GM12878 (cell line): ENCODE measurements at regions not wholly inside any gene's neighbourhood (a gene's known extent, or its start where the extent isn't known, plus 50 kb on each side); places are given as distances from the start of the nearest gene placed in this dataset.

Experiments used
- ATAC-seq: fragments of 200-7000 bp; cut with Tn5 transposase; 3 replicates; pipeline ENCODE4 v1.9.1; 2020; ENCODE audit warnings: mild to moderate bottlenecking, moderate library complexity
- BruUV-seq: library from RNA; stranded (reverse); fragments of 400-500 nt; replicated peaks from 2 replicates; lab custom pipeline; 2021; lab: Mats Ljungman, UMichigan
- CTCF ChIA-PET: fragments of 300-600 bp; sonication (Branson Sonifier 250); formaldehyde crosslinking; extraction: SDS; loops from one replicate; lab custom pipeline; 2021; ENCODE audit warnings: inconsistent platforms; lab: Yijun Ruan, JAX
- POLR2A ChIA-PET: fragments of 350-600 bp; formaldehyde crosslinking; extraction: SDS; loops from one replicate; lab custom pipeline; 2021; ENCODE audit warnings: inconsistent platforms; lab: Charles Lee
- RAD21 ChIA-PET: fragments of 300-600 bp; sonication (Branson Sonifier 250); formaldehyde crosslinking; loops from one replicate; lab custom pipeline; 2023; ENCODE audit warnings: antibody characterized with exemption; ENCODE audit not compliant: unreplicated experiment; lab: Charles Lee
- SMC1A ChIA-PET: fragments of 300-600 bp; sonication (Branson Sonifier 250); formaldehyde crosslinking; loops from one replicate; lab custom pipeline; 2023; ENCODE audit not compliant: unreplicated experiment, uncharacterized antibody; lab: Charles Lee
- DNase-seq: peaks from one replicate; pipeline ENCODE4 v3.0.0-alpha.2; 2011; ENCODE audit warnings: low read depth, low spot score
- FAIRE-seq: peaks from 3 replicates; lab custom pipeline; 2011; peaks lifted over from hg19 to GRCh38; lab: Jason Lieb, UNC
- H2AFZ ChIP-seq: 2 replicates; pipeline ENCODE4 v1.6.0; 2011; ENCODE audit warnings: low read depth, low read length, control low read depth; ENCODE audit not compliant: control insufficient read depth
- H3K27ac ChIP-seq: 2 replicates; pipeline ENCODE4 v1.5.1; 2011; ENCODE audit warnings: control low read depth; ENCODE audit not compliant: control insufficient read depth, insufficient read depth
- H3K27me3 ChIP-seq, 2 experiments: replicated peaks in 1 of 2; 2 replicates each; pipeline versions ENCODE4 v1.6.0 to v1.6.1; 2011; ENCODE audit warnings: low read length in 1 of 2; ENCODE audit not compliant: control insufficient read depth in 2 of 2, insufficient read depth in 2 of 2
- H3K36me3 ChIP-seq, 2 experiments: 2 replicates each; pipeline ENCODE4 v1.5.1; 2011; ENCODE audit warnings: low read length in 1 of 2; ENCODE audit not compliant: control insufficient read depth in 2 of 2, insufficient read depth in 2 of 2
- H3K4me1 ChIP-seq: 2 replicates; pipeline ENCODE4 v1.6.1; 2011; ENCODE audit warnings: mild to moderate bottlenecking, low read length, moderate library complexity, mixed read lengths; ENCODE audit not compliant: control insufficient read depth, insufficient read depth
- H3K4me2 ChIP-seq: 2 replicates; pipeline ENCODE4 v1.6.0; 2011; ENCODE audit warnings: control low read depth; ENCODE audit not compliant: control insufficient read depth, insufficient read depth
- H3K4me3 ChIP-seq: fragments of 200-600 bp; sonication (generic); 2 replicates; pipeline ENCODE4 v1.5.1; 2016
- H3K79me2 ChIP-seq: 2 replicates; pipeline ENCODE4 v1.6.0; 2011; ENCODE audit warnings: low read length; ENCODE audit not compliant: control insufficient read depth, insufficient read depth
- H3K9ac ChIP-seq: 2 replicates; pipeline ENCODE4 v1.8.0; 2011; ENCODE audit warnings: low read length, control low read depth, mixed read lengths; ENCODE audit not compliant: control insufficient read depth, insufficient read depth
- H3K9me3 ChIP-seq: replicated peaks from 3 replicates; pipeline ENCODE4 v1.5.1; 2011; ENCODE audit warnings: mild to moderate bottlenecking, low read length; ENCODE audit not compliant: control insufficient read depth, insufficient read depth
- H4K20me1 ChIP-seq: 2 replicates; pipeline ENCODE4 v1.6.0; 2011; ENCODE audit not compliant: control insufficient read depth, insufficient read depth
- HCFC1 ChIP-seq: fragments of 150-350 bp; IDR thresholded peaks from 2 replicates; pipeline ENCODE4 v1.6.1; 2014; ENCODE audit warnings: low read length
- LARP7 ChIP-seq: fragments of 450-650 bp; IDR thresholded peaks from 2 replicates; pipeline ENCODE4 v1.6.1; 2017; ENCODE audit warnings: mild to moderate bottlenecking
- POLR2A ChIP-seq: IDR thresholded peaks from 2 replicates; pipeline ENCODE4 v1.6.1; 2011; ENCODE audit warnings: low read depth, mild to moderate bottlenecking, low read length
- WGBS: methylation state at CpG from one replicate; pipeline ENCODE4 v1.1.6; 2016; ENCODE audit warnings: low lambda C conversion rate; ENCODE audit not compliant: insufficient replicate concordance, insufficient coverage; ENCODE audit errors: missing lambda C conversion rate; 5-methylcytosine and 5-hydroxymethylcytosine counted together
- in situ Hi-C: fragments of 300-500 bp; cut with MboI; formaldehyde crosslinking; loops from 9 replicates; pipeline ENCODE4 v1.14.3; 2018; ENCODE audit warnings: mixed read lengths
- intact Hi-C: fragments of 100-400 bp; cut with micrococcal nuclease; formaldehyde crosslinking; loops from one replicate; pipeline ENCODE4 v1.14.2; 2022; ENCODE audit not compliant: unreplicated experiment
- TF ChIP-seq, protein P1 (sequence below): fragments of 150-350 bp; IDR thresholded peaks from 2 replicates; pipeline ENCODE4 v1.6.1; 2016; ENCODE audit warnings: low read depth, low read length
- TF ChIP-seq, protein P2 (sequence below): IDR thresholded peaks from 2 replicates; pipeline ENCODE4 v1.6.1; 2011; ENCODE audit warnings: low read depth, low read length, improper control_type of control experiment, borderline replicate concordance
- TF ChIP-seq, protein P3 (sequence below): fragments of 450-650 bp; IDR thresholded peaks from 2 replicates; pipeline ENCODE4 v1.6.1; 2017; ENCODE audit warnings: mild to moderate bottlenecking, moderate library complexity

DNA sequence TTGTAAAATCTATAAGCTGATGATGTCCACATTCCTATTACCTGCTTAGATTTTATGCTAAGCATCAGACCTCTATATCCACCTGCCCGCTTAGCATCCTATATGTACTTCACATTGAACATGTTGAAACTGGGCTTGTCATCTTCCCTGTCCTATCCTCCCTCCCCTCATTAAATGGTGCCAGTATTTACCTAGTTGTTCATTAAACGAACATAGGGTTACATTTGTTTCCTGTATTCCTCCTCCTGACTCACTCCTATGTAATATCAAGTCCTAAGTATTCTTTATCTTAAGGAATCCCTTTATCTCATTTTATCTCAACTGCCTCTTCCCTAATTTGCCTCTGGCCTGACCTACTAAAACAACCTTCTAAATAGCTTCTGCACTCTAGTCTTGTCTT is 177.8 kb upstream of the MEF2C start:
- intact Hi-C loops: no loop called here
- RAD21 ChIA-PET: interaction anchor here (0.6 kb wide), 1 partner anchor 172 kb away, joined by 4 read pairs; no protein-coding TSS in a partner anchor
- Histone ChIP-seq H3K36me3 (no peaks in the 10 kb centered on the region), H2AFZ (no peak overlapping the region), H3K4me1 (peaks cover 4% of the 10 kb centered on the region), H3K9ac (no peak overlapping the region), H3K9me3 (no peaks in the 10 kb centered on the region; the same call in 1 of the 3 replicates), H3K79me2 (no peaks in the 10 kb centered on the region)
- TF ChIP-seq, protein P1, sequence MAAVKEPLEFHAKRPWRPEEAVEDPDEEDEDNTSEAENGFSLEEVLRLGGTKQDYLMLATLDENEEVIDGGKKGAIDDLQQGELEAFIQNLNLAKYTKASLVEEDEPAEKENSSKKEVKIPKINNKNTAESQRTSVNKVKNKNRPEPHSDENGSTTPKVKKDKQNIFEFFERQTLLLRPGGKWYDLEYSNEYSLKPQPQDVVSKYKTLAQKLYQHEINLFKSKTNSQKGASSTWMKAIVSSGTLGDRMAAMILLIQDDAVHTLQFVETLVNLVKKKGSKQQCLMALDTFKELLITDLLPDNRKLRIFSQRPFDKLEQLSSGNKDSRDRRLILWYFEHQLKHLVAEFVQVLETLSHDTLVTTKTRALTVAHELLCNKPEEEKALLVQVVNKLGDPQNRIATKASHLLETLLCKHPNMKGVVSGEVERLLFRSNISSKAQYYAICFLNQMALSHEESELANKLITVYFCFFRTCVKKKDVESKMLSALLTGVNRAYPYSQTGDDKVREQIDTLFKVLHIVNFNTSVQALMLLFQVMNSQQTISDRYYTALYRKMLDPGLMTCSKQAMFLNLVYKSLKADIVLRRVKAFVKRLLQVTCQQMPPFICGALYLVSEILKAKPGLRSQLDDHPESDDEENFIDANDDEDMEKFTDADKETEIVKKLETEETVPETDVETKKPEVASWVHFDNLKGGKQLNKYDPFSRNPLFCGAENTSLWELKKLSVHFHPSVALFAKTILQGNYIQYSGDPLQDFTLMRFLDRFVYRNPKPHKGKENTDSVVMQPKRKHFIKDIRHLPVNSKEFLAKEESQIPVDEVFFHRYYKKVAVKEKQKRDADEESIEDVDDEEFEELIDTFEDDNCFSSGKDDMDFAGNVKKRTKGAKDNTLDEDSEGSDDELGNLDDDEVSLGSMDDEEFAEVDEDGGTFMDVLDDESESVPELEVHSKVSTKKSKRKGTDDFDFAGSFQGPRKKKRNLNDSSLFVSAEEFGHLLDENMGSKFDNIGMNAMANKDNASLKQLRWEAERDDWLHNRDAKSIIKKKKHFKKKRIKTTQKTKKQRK: no peak
- TF ChIP-seq, protein P2, sequence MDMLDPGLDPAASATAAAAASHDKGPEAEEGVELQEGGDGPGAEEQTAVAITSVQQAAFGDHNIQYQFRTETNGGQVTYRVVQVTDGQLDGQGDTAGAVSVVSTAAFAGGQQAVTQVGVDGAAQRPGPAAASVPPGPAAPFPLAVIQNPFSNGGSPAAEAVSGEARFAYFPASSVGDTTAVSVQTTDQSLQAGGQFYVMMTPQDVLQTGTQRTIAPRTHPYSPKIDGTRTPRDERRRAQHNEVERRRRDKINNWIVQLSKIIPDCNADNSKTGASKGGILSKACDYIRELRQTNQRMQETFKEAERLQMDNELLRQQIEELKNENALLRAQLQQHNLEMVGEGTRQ: no peak
- TF ChIP-seq LARP7: no peak
- TF ChIP-seq POLR2A: no peak
- TF ChIP-seq, protein P3, sequence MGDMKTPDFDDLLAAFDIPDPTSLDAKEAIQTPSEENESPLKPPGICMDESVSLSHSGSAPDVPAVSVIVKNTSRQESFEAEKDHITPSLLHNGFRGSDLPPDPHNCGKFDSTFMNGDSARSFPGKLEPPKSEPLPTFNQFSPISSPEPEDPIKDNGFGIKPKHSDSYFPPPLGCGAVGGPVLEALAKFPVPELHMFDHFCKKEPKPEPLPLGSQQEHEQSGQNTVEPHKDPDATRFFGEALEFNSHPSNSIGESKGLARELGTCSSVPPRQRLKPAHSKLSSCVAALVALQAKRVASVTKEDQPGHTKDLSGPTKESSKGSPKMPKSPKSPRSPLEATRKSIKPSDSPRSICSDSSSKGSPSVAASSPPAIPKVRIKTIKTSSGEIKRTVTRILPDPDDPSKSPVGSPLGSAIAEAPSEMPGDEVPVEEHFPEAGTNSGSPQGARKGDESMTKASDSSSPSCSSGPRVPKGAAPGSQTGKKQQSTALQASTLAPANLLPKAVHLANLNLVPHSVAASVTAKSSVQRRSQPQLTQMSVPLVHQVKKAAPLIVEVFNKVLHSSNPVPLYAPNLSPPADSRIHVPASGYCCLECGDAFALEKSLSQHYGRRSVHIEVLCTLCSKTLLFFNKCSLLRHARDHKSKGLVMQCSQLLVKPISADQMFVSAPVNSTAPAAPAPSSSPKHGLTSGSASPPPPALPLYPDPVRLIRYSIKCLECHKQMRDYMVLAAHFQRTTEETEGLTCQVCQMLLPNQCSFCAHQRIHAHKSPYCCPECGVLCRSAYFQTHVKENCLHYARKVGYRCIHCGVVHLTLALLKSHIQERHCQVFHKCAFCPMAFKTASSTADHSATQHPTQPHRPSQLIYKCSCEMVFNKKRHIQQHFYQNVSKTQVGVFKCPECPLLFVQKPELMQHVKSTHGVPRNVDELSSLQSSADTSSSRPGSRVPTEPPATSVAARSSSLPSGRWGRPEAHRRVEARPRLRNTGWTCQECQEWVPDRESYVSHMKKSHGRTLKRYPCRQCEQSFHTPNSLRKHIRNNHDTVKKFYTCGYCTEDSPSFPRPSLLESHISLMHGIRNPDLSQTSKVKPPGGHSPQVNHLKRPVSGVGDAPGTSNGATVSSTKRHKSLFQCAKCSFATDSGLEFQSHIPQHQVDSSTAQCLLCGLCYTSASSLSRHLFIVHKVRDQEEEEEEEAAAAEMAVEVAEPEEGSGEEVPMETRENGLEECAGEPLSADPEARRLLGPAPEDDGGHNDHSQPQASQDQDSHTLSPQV: no peak
- TF ChIP-seq HCFC1: no peak
- TF ChIP-seq, all 136 proteins: peak for 0
- H3K27ac ChIP-seq: no peak overlapping the region
- ChIA-PET SMC1A (no interaction called here), CTCF (no interaction called here), POLR2A (no interaction called here)
- DNase-seq (no peak), ATAC-seq (no peak), FAIRE-seq (no peak)
- no peak overlapping the region for H3K4me2 ChIP-seq
- WGBS: 74% methylated on average over 2 of the region's 2 CpGs
- BruUV-seq: no TSS peak
- no peaks in the 10 kb centered on the region for H4K20me1 ChIP-seq
- H3K4me3 ChIP-seq: no peak overlapping the region
- in situ Hi-C loops: no loop called here
- no peaks in the 10 kb centered on the region for H3K27me3 ChIP-seq
